Loucy (cell line): ENCODE measurements at regions not wholly inside any gene's neighbourhood (a gene's known extent, or its start where the extent isn't known, plus 50 kb on each side); places are given as distances from the start of the nearest gene placed in this dataset.

Experiments used
- EZH2phosphoT487 ChIP-seq: fragments of 200-600 bp; IDR thresholded peaks from 2 replicates; pipeline ENCODE4 v1.6.1; 2018; ENCODE audit warnings: antibody characterized with exemption, mild to moderate bottlenecking, moderate library complexity, borderline replicate concordance
- TF ChIP-seq, protein P1 (sequence below): fragments of 200-600 bp; sonication (generic); conservative IDR thresholded peaks from 2 replicates; pipeline ENCODE4 v1.5.1; 2014; ENCODE audit warnings: mild to moderate bottlenecking, antibody characterized with exemption, low read length

DNA sequence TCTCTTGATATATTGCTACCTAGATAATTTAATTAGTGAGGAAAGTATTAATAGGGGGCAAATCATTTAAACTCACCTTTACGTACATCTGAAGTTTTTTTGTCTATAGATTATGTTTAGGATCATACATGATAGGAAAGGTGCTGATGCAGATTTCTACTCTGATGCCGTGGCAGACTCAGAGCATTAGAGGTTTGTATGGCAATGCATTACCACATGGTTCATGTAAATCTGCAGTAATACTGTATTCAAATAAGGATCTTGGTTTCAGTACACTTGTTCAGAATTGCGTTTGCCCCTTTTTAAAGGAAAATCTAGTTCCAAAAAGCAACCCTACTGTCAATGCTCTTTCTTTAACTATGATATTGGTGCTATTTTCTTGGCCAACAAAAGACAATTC is 288.3 kb downstream of the PTPRC start:
- TF ChIP-seq, protein P1, sequence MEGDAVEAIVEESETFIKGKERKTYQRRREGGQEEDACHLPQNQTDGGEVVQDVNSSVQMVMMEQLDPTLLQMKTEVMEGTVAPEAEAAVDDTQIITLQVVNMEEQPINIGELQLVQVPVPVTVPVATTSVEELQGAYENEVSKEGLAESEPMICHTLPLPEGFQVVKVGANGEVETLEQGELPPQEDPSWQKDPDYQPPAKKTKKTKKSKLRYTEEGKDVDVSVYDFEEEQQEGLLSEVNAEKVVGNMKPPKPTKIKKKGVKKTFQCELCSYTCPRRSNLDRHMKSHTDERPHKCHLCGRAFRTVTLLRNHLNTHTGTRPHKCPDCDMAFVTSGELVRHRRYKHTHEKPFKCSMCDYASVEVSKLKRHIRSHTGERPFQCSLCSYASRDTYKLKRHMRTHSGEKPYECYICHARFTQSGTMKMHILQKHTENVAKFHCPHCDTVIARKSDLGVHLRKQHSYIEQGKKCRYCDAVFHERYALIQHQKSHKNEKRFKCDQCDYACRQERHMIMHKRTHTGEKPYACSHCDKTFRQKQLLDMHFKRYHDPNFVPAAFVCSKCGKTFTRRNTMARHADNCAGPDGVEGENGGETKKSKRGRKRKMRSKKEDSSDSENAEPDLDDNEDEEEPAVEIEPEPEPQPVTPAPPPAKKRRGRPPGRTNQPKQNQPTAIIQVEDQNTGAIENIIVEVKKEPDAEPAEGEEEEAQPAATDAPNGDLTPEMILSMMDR = no peak
- TF ChIP-seq EZH2phosphoT487 = no peak
